Loucy (cell line): ENCODE measurements at regions not wholly inside any gene's neighbourhood (a gene's known extent, or its start where the extent isn't known, plus 50 kb on each side); places are given as distances from the start of the nearest gene placed in this dataset.

ENCODE experiments used
- H2AFZ ChIP-seq: fragments of 200-600 bp; sonication (generic); 2 replicates; pipeline ENCODE4 v1.6.0; 2016; ENCODE audit warnings: antibody characterized with exemption, mild to moderate bottlenecking, low read length, moderate library complexity
- H3F3A ChIP-seq: fragments of 200-600 bp; 2 replicates; pipeline ENCODE4 v1.6.0; 2016; ENCODE audit warnings: antibody characterized with exemption, low read depth, mild to moderate bottlenecking
- H3K27me3 ChIP-seq: fragments of 200-600 bp; sonication (generic); 2 replicates; pipeline ENCODE4 v1.6.1; 2014; ENCODE audit warnings: low read length, mild to moderate bottlenecking; ENCODE audit not compliant: insufficient read depth, poor library complexity, severe bottlenecking
- H3K36me3 ChIP-seq: fragments of 200-600 bp; sonication (generic); 2 replicates; pipeline ENCODE4 v1.6.1; 2016; ENCODE audit warnings: low read length; ENCODE audit not compliant: insufficient read depth
- H3K4me1 ChIP-seq: fragments of 200-600 bp; sonication (generic); 2 replicates; pipeline ENCODE4 v1.5.1; 2014; ENCODE audit warnings: low read length, mild to moderate bottlenecking; ENCODE audit not compliant: insufficient read depth, poor library complexity, severe bottlenecking
- H3K4me2 ChIP-seq: fragments of 200-600 bp; sonication (generic); 2 replicates; pipeline ENCODE4 v1.6.0; 2014; ENCODE audit warnings: antibody characterized with exemption, low read length, low read depth, mild to moderate bottlenecking; ENCODE audit not compliant: poor library complexity, severe bottlenecking
- H3K4me3 ChIP-seq: fragments of 200-600 bp; sonication (generic); 2 replicates; pipeline ENCODE4 v1.5.1; 2014; ENCODE audit warnings: low read length, mild to moderate bottlenecking, mixed read lengths; ENCODE audit not compliant: poor library complexity, severe bottlenecking
- H3K79me2 ChIP-seq: fragments of 200-600 bp; sonication (generic); 2 replicates; pipeline ENCODE4 v1.6.1; 2014; ENCODE audit warnings: low read length; ENCODE audit not compliant: insufficient read depth
- H3K9ac ChIP-seq: fragments of 200-600 bp; sonication (generic); 2 replicates; pipeline ENCODE4 v1.6.0; 2014; ENCODE audit warnings: mild to moderate bottlenecking, low read depth, low read length, moderate library complexity; ENCODE audit not compliant: poor library complexity, severe bottlenecking
- H3K9me2 ChIP-seq: fragments of 200-600 bp; sonication (generic); replicated peaks from 2 replicates; pipeline ENCODE4 v1.6.1; 2016; ENCODE audit warnings: low read depth, low read length, mixed read lengths
- H3K9me3 ChIP-seq: fragments of 200-600 bp; sonication (generic); 2 replicates; pipeline ENCODE4 v1.6.1; 2014; ENCODE audit warnings: mild to moderate bottlenecking, antibody characterized with exemption, low read length, low read depth; ENCODE audit not compliant: insufficient read depth
- H4K20me1 ChIP-seq: fragments of 200-600 bp; sonication (generic); 2 replicates; pipeline ENCODE4 v1.6.0; 2014; ENCODE audit warnings: antibody characterized with exemption, low read length, mild to moderate bottlenecking; ENCODE audit not compliant: insufficient read depth, poor library complexity, severe bottlenecking
- CTCF ChIP-seq: fragments of 200-600 bp; sonication (generic); conservative IDR thresholded peaks from 2 replicates; pipeline ENCODE4 v1.5.1; 2014; ENCODE audit warnings: mild to moderate bottlenecking, antibody characterized with exemption, low read length
- EZH2phosphoT487 ChIP-seq: fragments of 200-600 bp; IDR thresholded peaks from 2 replicates; pipeline ENCODE4 v1.6.1; 2018; ENCODE audit warnings: antibody characterized with exemption, mild to moderate bottlenecking, moderate library complexity, borderline replicate concordance

- Histone ChIP-seq H3K9ac (no peak overlapping the region), H3K27me3 (no peaks in the 10 kb centered on the region), H3F3A (no peaks in the 10 kb centered on the region), H3K4me1 (peaks cover 3% of the 10 kb centered on the region), H3K4me2 (no peak overlapping the region), H3K36me3 (no peaks in the 10 kb centered on the region), H3K79me2 (no peaks in the 10 kb centered on the region), H3K9me2 (no peaks in the 10 kb centered on the region), H3K4me3 (no peak overlapping the region), H4K20me1 (no peaks in the 10 kb centered on the region), H3K9me3 (no peaks in the 10 kb centered on the region), H2AFZ (no peak overlapping the region)
- TF ChIP-seq CTCF: no peak
- no peak for TF ChIP-seq EZH2phosphoT487
Measured at GRCh38 chr1:73953586-73953985, 244.4 kb downstream of the LRRIQ3 start.

- H3K4me3 ChIP-seq: no peak overlapping the region
- no peak overlapping the region for H2AFZ ChIP-seq
- H3K9ac ChIP-seq: no peak overlapping the region
- no peaks in the 10 kb centered on the region for H3K79me2 ChIP-seq
- H3K36me3 ChIP-seq: no peaks in the 10 kb centered on the region
- no peaks in the 10 kb centered on the region for H3K27me3 ChIP-seq
- H3K9me2 ChIP-seq: no peaks in the 10 kb centered on the region
- H3K9me3 ChIP-seq: no peaks in the 10 kb centered on the region
- TF ChIP-seq EZH2phosphoT487 (no peak), CTCF (no peak)
- peaks cover 3% of the 10 kb centered on the region for H3K4me1 ChIP-seq
- H4K20me1 ChIP-seq: no peaks in the 10 kb centered on the region
- no peak overlapping the region for H3K4me2 ChIP-seq
- no peaks in the 10 kb centered on the region for H3F3A ChIP-seq
Measured at GRCh38 chr1:73953186-73953585, 244.8 kb downstream of the LRRIQ3 start.

GRCh38 chr1:73948055-73948454 is 249.9 kb downstream of the LRRIQ3 start:
- H2AFZ ChIP-seq: no peak overlapping the region
- no peak overlapping the region for H3K4me3 ChIP-seq
- TF ChIP-seq CTCF: no peak
- no peak for TF ChIP-seq EZH2phosphoT487
- H3K36me3 ChIP-seq: no peaks in the 10 kb centered on the region
- no peaks in the 10 kb centered on the region for H3K4me1 ChIP-seq
- no peaks in the 10 kb centered on the region for H3K9me3 ChIP-seq
- H3K27me3 ChIP-seq: no peaks in the 10 kb centered on the region
- no peaks in the 10 kb centered on the region for H3K79me2 ChIP-seq
- H3K9ac ChIP-seq: no peak overlapping the region
- no peaks in the 10 kb centered on the region for H3F3A ChIP-seq
- no peaks in the 10 kb centered on the region for H4K20me1 ChIP-seq
- no peaks in the 10 kb centered on the region for H3K9me2 ChIP-seq
- H3K4me2 ChIP-seq: no peak overlapping the region
